Lower lobe of right lung (tissue), 2 donors: ENCODE measurements at regions not wholly inside any gene's neighbourhood (a gene's known extent, or its start where the extent isn't known, plus 50 kb on each side); places are given as distances from the start of the nearest gene placed in this dataset.
A peak's percentile ranks its signal among the peaks of the same experiment; 100 is the strongest.

Experiments used
- ATAC-seq, 2 donors: fragments of 200-7000 bp; cut with Tn5 transposase; one replicate each; pipeline ENCODE4 v1.9.1; 2020 to 2022; ENCODE audit warnings: mild to moderate bottlenecking in 2 of 2, moderate library complexity in 2 of 2
- DNase-seq: peaks from one replicate; pipeline ENCODE4 v3.0.0-alpha.2; 2020
- H3K27ac ChIP-seq: fragments of 200-600 bp; one replicate; pipeline ENCODE4 v1.8.0; 2022
- H3K27me3 ChIP-seq: fragments of 200-600 bp; one replicate; pipeline ENCODE4 v1.8.0; 2022; ENCODE audit warnings: low read depth
- H3K36me3 ChIP-seq: fragments of 200-600 bp; one replicate; pipeline ENCODE4 v1.8.0; 2022; ENCODE audit warnings: mild to moderate bottlenecking
- H3K4me1 ChIP-seq: fragments of 200-600 bp; one replicate; pipeline ENCODE4 v1.8.0; 2022
- H3K4me3 ChIP-seq: fragments of 200-600 bp; one replicate; pipeline ENCODE4 v1.8.0; 2022; ENCODE audit warnings: mild to moderate bottlenecking
- H3K9me3 ChIP-seq: fragments of 200-600 bp; one replicate; pipeline ENCODE4 v1.8.0; 2022
- intact Hi-C: fragments of 100-400 bp; cut with DNase I; formaldehyde crosslinking; loops from one replicate; pipeline ENCODE4 v1.11.0; 2022
- TF ChIP-seq, protein P1 (sequence below): fragments of 200-600 bp; IDR thresholded peaks from one replicate; pipeline ENCODE4 v1.8.0; 2022; ENCODE audit warnings: antibody characterized with exemption, mild to moderate bottlenecking
- donor health status: DM: no; HTN: yes; CAD: no; lungs with severe emphysema.

DNA sequence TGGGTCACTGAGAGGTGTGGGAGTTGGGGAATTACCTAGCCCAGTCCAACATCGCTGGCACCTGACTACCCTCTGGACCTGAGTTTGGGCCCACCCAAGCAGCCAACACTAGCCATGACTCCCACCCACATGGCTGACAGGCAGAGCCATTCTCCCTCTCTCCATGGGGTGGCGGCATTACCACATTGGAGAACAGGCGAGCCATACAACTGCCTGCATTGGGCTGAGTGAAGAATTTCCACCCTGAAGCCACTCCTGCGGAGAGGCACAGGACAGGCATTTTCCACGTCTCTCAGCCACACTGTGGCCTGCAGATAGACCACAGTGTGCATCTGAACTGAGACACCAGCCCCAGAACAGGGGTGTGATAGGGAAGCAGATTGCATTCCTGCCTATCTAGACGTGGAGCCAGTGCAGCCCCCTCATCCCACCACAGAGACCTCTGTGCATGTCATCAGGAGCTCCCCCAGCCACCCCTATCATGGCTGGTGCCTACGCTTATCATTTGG lies 58.2 kb upstream of the ANTXRL start:
- peak; percentile 89 to 96 for ATAC-seq
- Histone ChIP-seq H3K27ac (no peak overlapping the region), H3K4me1 (peaks cover 5% of the 10 kb centered on the region), H3K27me3 (no peaks in the 10 kb centered on the region), H3K36me3 (no peaks in the 10 kb centered on the region), H3K9me3 (no peaks in the 10 kb centered on the region), H3K4me3 (no peak overlapping the region)
- peak; percentile 67 for DNase-seq
- TF ChIP-seq, protein P1, sequence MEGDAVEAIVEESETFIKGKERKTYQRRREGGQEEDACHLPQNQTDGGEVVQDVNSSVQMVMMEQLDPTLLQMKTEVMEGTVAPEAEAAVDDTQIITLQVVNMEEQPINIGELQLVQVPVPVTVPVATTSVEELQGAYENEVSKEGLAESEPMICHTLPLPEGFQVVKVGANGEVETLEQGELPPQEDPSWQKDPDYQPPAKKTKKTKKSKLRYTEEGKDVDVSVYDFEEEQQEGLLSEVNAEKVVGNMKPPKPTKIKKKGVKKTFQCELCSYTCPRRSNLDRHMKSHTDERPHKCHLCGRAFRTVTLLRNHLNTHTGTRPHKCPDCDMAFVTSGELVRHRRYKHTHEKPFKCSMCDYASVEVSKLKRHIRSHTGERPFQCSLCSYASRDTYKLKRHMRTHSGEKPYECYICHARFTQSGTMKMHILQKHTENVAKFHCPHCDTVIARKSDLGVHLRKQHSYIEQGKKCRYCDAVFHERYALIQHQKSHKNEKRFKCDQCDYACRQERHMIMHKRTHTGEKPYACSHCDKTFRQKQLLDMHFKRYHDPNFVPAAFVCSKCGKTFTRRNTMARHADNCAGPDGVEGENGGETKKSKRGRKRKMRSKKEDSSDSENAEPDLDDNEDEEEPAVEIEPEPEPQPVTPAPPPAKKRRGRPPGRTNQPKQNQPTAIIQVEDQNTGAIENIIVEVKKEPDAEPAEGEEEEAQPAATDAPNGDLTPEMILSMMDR, result peak; percentile 88
- intact Hi-C loops, result no loop called here

DNA sequence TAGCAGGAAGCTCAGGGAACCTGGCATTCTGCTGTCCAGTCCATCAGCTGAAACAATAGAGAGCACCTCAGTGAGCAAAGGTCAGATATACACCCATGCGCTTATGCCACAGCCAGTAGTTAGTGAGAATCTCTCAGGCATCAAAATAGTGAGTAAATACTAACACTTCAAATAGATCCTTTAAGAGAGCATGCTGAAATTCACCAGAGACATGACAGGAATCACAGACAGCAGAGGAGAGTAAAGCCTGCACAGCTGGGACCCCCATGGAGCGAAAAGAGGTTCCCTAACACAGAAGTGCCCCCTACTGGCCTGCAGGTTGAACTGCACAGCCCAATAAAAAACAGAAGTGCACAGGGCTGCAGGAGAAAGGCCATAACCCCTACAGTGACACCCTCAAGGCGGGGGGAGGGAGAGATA lies 57.6 kb upstream of the ANTXRL start:
- ATAC-seq (peak; percentile 52 to 57), DNase-seq (no peak)
- H3K27ac ChIP-seq, result no peak overlapping the region
- TF ChIP-seq, protein P1, result peak; percentile 55
- H3K27me3 ChIP-seq, result no peaks in the 10 kb centered on the region
- H3K4me3 ChIP-seq, result no peak overlapping the region
- peaks cover 5% of the 10 kb centered on the region for H3K4me1 ChIP-seq
- H3K36me3 ChIP-seq, result no peaks in the 10 kb centered on the region
- no peaks in the 10 kb centered on the region for H3K9me3 ChIP-seq
- intact Hi-C loops, result no loop called here

DNA sequence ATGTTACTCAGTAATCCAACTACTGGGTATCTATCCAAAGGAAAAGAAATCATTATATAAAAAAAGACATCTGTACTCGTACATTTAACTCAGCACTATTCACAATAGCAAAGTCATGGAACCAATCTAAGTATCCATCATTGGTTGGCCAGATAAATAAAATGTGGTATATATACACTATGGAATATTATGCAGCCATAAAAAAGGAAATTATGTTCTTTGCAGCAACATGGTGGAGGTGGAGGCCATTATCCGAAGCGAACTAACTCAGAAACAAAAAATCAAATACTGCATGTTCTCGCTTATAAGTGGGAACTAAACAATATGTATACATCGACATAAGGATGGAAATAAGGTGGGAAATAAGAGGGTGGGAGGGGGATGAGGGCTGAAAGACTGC lies 56.2 kb upstream of the ANTXRL start:
- TF ChIP-seq, protein P1, result no peak
- no peaks in the 10 kb centered on the region for H3K9me3 ChIP-seq
- no peak for ATAC-seq
- H3K4me1 ChIP-seq, result peaks cover 5% of the 10 kb centered on the region
- no peaks in the 10 kb centered on the region for H3K27me3 ChIP-seq
- H3K4me3 ChIP-seq, result no peak overlapping the region
- DNase-seq, result no peak
- H3K36me3 ChIP-seq, result no peaks in the 10 kb centered on the region
- H3K27ac ChIP-seq, result no peak overlapping the region
- intact Hi-C loops, result no loop called here

DNA sequence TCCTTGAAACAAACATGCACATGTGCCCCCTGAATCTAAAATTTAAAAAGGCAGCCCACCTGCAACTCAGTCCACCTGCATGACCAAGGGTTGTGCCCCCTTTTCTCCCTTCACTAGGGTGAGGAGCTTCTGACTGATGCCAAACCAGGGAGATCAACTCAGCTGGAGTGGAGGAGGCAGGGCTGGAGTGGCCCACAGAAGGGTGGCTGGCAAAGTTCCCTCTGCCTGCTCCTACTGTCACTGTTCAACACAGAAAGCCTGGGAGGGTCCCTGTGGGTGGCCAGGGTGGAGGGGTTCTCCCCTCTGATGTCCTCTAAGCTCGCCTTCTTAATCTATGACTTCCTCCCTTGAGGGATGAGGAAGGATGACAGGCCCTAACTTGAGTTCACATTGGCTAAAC lies 55.7 kb upstream of the ANTXRL start:
- Histone ChIP-seq H3K27ac (no peak overlapping the region), H3K36me3 (no peaks in the 10 kb centered on the region), H3K4me1 (peaks cover 5% of the 10 kb centered on the region), H3K9me3 (no peaks in the 10 kb centered on the region), H3K4me3 (no peak overlapping the region), H3K27me3 (no peaks in the 10 kb centered on the region)
- TF ChIP-seq, protein P1, result no peak
- DNase-seq (no peak), ATAC-seq (no peak)
- intact Hi-C loops, result no loop called here

DNA sequence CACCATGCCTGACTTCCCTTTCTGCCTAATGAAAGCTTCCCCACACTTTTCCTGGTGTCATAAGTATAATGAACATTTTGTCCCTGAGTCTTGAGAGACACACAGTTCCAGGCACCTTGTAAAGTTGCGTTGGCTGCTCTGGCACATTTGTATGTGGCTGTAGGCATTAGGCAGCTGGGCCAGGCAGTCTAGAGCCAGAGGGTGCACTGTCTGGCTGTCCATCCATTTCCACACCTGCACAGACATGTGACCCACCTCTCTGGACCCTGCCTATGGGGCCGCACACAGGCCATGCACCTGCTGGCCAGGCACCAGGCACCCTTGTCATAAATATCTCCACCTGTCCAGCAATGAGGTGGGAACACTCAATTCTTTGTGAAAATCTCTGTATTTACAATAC lies 54.7 kb upstream of the ANTXRL start:
- no peaks in the 10 kb centered on the region for H3K9me3 ChIP-seq
- intact Hi-C loops, result no loop called here
- TF ChIP-seq, protein P1, result no peak
- H3K36me3 ChIP-seq, result no peaks in the 10 kb centered on the region
- no peak overlapping the region for H3K27ac ChIP-seq
- peaks cover 5% of the 10 kb centered on the region for H3K4me1 ChIP-seq
- H3K4me3 ChIP-seq, result no peak overlapping the region
- ATAC-seq (no peak), DNase-seq (no peak)
- H3K27me3 ChIP-seq, result no peaks in the 10 kb centered on the region

DNA sequence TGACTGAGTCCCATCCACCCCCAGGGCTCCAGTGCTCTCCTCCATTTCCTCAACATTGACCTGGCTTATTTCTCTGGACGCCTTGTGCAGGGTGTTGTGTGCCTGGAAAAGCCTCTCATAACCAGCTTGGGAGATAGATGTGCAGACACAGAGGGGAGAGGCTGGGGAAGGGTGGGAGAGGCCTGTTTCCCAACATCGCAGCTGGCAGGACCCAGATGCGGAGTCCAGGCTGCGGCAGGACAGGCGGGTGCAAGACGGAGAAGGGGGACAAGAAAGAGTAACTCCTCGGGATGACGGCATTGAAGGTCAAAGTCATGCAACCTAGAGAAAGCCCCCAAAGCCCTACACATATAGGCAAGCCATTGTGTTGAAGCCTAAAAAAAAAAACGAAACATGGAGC lies 54.1 kb upstream of the ANTXRL start:
- ATAC-seq, result no peak
- Histone ChIP-seq H3K36me3 (no peaks in the 10 kb centered on the region), H3K27ac (no peak overlapping the region), H3K9me3 (no peaks in the 10 kb centered on the region), H3K4me3 (no peak overlapping the region), H3K27me3 (no peaks in the 10 kb centered on the region), H3K4me1 (peaks cover 5% of the 10 kb centered on the region)
- no peak for DNase-seq
- intact Hi-C loops, result no loop called here
- TF ChIP-seq, protein P1, result no peak
